ENCODE measurements at regions not wholly inside any gene's neighbourhood (a gene's known extent, or its start where the extent isn't known, plus 50 kb on each side); places are given as distances from the start of the nearest gene placed in this dataset.

GRCh38 chr2:104127049-104127770 is 726.7 kb upstream of the POU3F3 start:
- TF ChIP-seq CTCF (IDR thresholded peaks at IDR 0.05) = no peak
- TF ChIP-seq CHD2 (IDR thresholded peaks at IDR 0.05; ENCODE audit: low read length, partially characterized antibody) = no peak
- TF ChIP-seq KDM5A (IDR thresholded peaks at IDR 0.05) = no peak
- no peak for TF ChIP-seq MAX (IDR thresholded peaks at IDR 0.05)
